ENCODE measurements at regions not wholly inside any gene's neighbourhood (a gene's known extent, or its start where the extent isn't known, plus 50 kb on each side); places are given as distances from the start of the nearest gene placed in this dataset.

- Histone ChIP-seq H3K36me3 (ENCODE audit: control insufficient read depth in 4 of 4, insufficient read depth in 4 of 4, low read length in 4 of 4) (no peaks in the 10 kb centered on the region), H3K4me1 (ENCODE audit: control insufficient read depth in 5 of 5, insufficient read depth in 5 of 5, low read length in 5 of 5) (no peaks in the 10 kb centered on the region), H3K27me3 (ENCODE audit: control insufficient read depth in 3 of 3, insufficient read depth in 3 of 3, low read length in 2 of 3) (no peaks in the 10 kb centered on the region), H3K9ac (ENCODE audit: insufficient read depth in 1 of 2, low read length in 2 of 2) (no peak overlapping the region), H3K27ac (ENCODE audit: low read depth in 1 of 2, low read length in 1 of 2) (no peak overlapping the region), H3K9me3 (ENCODE audit: control insufficient read depth in 4 of 4, insufficient read depth in 3 of 4, low read length in 3 of 4) (no peaks in the 10 kb centered on the region), H3K4me3 (no peak overlapping the region)
- ATAC-seq (ENCODE audit: insufficient read depth, low FRiP score) (no peak), DNase-seq (no peak)
- no peak for TF ChIP-seq CTCF (IDR thresholded peaks at IDR 0.05; ENCODE audit: control extremely low read depth, extremely low read depth)
- 69 to 84% methylated on average over 3 of the region's 3 CpGs for WGBS, 2 donors
Measured at GRCh38 chr12:88400302-88400701, 180.0 kb downstream of the KITLG start.

GRCh38 chr12:88401155-88401554, 179.1 kb downstream of the KITLG start:
- H3K9me3 ChIP-seq (ENCODE audit: control insufficient read depth in 4 of 4, insufficient read depth in 3 of 4, low read length in 3 of 4), result no peaks in the 10 kb centered on the region
- ATAC-seq (ENCODE audit: insufficient read depth, low FRiP score) (no peak), DNase-seq (no peak)
- no peak overlapping the region for H3K27ac ChIP-seq (ENCODE audit: low read depth in 1 of 2, low read length in 1 of 2)
- H3K4me1 ChIP-seq (ENCODE audit: control insufficient read depth in 5 of 5, insufficient read depth in 5 of 5, low read length in 5 of 5), result no peaks in the 10 kb centered on the region
- peak overlapping the region in 1 of 2 donors; percentile 9 for H3K9ac ChIP-seq (ENCODE audit: insufficient read depth in 1 of 2, low read length in 2 of 2)
- H3K36me3 ChIP-seq (ENCODE audit: control insufficient read depth in 4 of 4, insufficient read depth in 4 of 4, low read length in 4 of 4), result no peaks in the 10 kb centered on the region
- WGBS, 2 donors, result 31 to 47% methylated on average over 2 of the region's 2 CpGs
- H3K4me3 ChIP-seq, result no peak overlapping the region
- no peak for TF ChIP-seq CTCF (IDR thresholded peaks at IDR 0.05; ENCODE audit: control extremely low read depth, extremely low read depth)
- H3K27me3 ChIP-seq (ENCODE audit: control insufficient read depth in 3 of 3, insufficient read depth in 3 of 3, low read length in 2 of 3), result no peaks in the 10 kb centered on the region

GRCh38 chr12:88406905-88407304, 173.4 kb downstream of the KITLG start:
- no peak for ATAC-seq (ENCODE audit: insufficient read depth, low FRiP score)
- no peak overlapping the region for H3K4me3 ChIP-seq
- no peak for TF ChIP-seq CTCF (IDR thresholded peaks at IDR 0.05; ENCODE audit: control extremely low read depth, extremely low read depth)

GRCh38 chr12:88408823-88409222, 171.4 kb downstream of the KITLG start:
- H3K36me3 ChIP-seq (ENCODE audit: control insufficient read depth in 4 of 4, insufficient read depth in 4 of 4, low read length in 4 of 4), result no peaks in the 10 kb centered on the region
- DNase-seq, result no peak
- H3K4me1 ChIP-seq (ENCODE audit: control insufficient read depth in 5 of 5, insufficient read depth in 5 of 5, low read length in 5 of 5), result peaks cover 0 to 20% (median 0%) of the 10 kb centered on the region in 5 donors
- no peak overlapping the region for H3K27ac ChIP-seq (ENCODE audit: low read depth in 1 of 2, low read length in 1 of 2)
- H3K9ac ChIP-seq (ENCODE audit: insufficient read depth in 1 of 2, low read length in 2 of 2), result no peak overlapping the region
- ATAC-seq (ENCODE audit: insufficient read depth, low FRiP score), result no peak
- no peak overlapping the region for H3K4me3 ChIP-seq
- H3K27me3 ChIP-seq (ENCODE audit: control insufficient read depth in 3 of 3, insufficient read depth in 3 of 3, low read length in 2 of 3), result no peaks in the 10 kb centered on the region
- no peaks in the 10 kb centered on the region for H3K9me3 ChIP-seq (ENCODE audit: control insufficient read depth in 4 of 4, insufficient read depth in 3 of 4, low read length in 3 of 4)
- TF ChIP-seq CTCF (IDR thresholded peaks at IDR 0.05; ENCODE audit: control extremely low read depth, extremely low read depth), result no peak

More at GRCh38 chr12:88406905-88407304, 173.4 kb downstream of the KITLG start:
- Histone ChIP-seq H3K9me3 (ENCODE audit: control insufficient read depth in 4 of 4, insufficient read depth in 3 of 4, low read length in 3 of 4) (no peaks in the 10 kb centered on the region), H3K27ac (ENCODE audit: low read depth in 1 of 2, low read length in 1 of 2) (no peak overlapping the region), H3K9ac (ENCODE audit: insufficient read depth in 1 of 2, low read length in 2 of 2) (no peak overlapping the region), H3K36me3 (ENCODE audit: control insufficient read depth in 4 of 4, insufficient read depth in 4 of 4, low read length in 4 of 4) (no peaks in the 10 kb centered on the region), H3K27me3 (ENCODE audit: control insufficient read depth in 3 of 3, insufficient read depth in 3 of 3, low read length in 2 of 3) (no peaks in the 10 kb centered on the region), H3K4me1 (ENCODE audit: control insufficient read depth in 5 of 5, insufficient read depth in 5 of 5, low read length in 5 of 5) (peaks cover 0 to 3% (median 0%) of the 10 kb centered on the region in 5 donors)
- DNase-seq, result no peak
- WGBS, 2 donors, result 75 to 83% methylated on average over 5 of the region's 5 CpGs
